Mucosa of rectum (tissue), 2 donors: ENCODE measurements at regions not wholly inside any gene's neighbourhood (a gene's known extent, or its start where the extent isn't known, plus 50 kb on each side); places are given as distances from the start of the nearest gene placed in this dataset.
"Not testable (repeated sequence)": the region's sequence is repeated elsewhere in the genome, so short reads cannot be mapped to it uniquely, and the experiment has no call there.

Experiments
- H3K27ac ChIP-seq, 2 donors: one replicate each; pipeline ENCODE4 v1.7.0; 2013; ENCODE audit warnings: inconsistent platforms in 2 of 2, low read depth in 2 of 2, low read length in 2 of 2
- H3K27me3 ChIP-seq, 2 donors: one replicate each; pipeline ENCODE4 v1.7.0; 2013; ENCODE audit warnings: low read length in 2 of 2; ENCODE audit not compliant: control insufficient read depth in 2 of 2, insufficient read depth in 2 of 2
- H3K36me3 ChIP-seq, 2 donors: one replicate each; pipeline ENCODE4 v1.7.0; 2013; ENCODE audit warnings: low read length in 2 of 2; ENCODE audit not compliant: control insufficient read depth in 2 of 2, insufficient read depth in 2 of 2
- H3K4me1 ChIP-seq, 2 donors: one replicate each; pipeline ENCODE4 v1.7.0; 2013; ENCODE audit warnings: low read length in 2 of 2, mild to moderate bottlenecking in 1 of 2; ENCODE audit not compliant: control insufficient read depth in 2 of 2, insufficient read depth in 2 of 2
- H3K4me3 ChIP-seq, 2 donors: one replicate each; pipeline ENCODE4 v1.7.0; 2013; ENCODE audit warnings: low read length in 2 of 2
- H3K9ac ChIP-seq, 2 donors: one replicate each; pipeline ENCODE4 v1.7.0; 2013; ENCODE audit warnings: low read length in 2 of 2, low read depth in 1 of 2, mild to moderate bottlenecking in 1 of 2
- H3K9me3 ChIP-seq, 2 donors: one replicate each; pipeline ENCODE4 v1.7.0; 2013; ENCODE audit warnings: low read length in 2 of 2; ENCODE audit not compliant: control insufficient read depth in 2 of 2
- donor health status: healthy.
- donor health status: Normal muscosa, but diverticular disease.

DNA sequence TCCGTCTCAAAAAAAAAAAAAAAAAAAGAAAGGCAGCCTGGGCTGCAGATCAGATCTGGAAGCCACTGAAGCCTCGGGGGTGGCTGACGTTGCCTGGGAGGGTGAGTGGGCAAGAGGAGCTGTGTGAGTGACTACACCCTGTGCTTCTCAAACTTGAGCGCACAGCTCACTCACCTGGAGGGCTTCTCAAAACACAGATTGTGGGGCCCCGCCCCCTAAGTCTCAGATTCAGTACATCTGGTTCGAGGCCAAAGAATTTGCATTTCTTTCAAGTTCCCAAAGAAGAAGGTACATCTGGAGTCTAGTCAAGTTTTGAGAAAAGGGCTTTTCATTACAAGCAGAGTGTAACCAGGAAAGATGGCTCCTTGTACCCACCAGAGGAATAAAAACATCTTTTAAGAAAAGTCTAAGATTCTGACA, 97.7 kb upstream of the CAB39 start:
- no peaks in the 10 kb centered on the region for H3K9me3 ChIP-seq
- H3K36me3 ChIP-seq = no peaks in the 10 kb centered on the region
- H3K9ac ChIP-seq = no peak overlapping the region
- peaks cover 0 to 4% of the 10 kb centered on the region in 2 donors for H3K4me1 ChIP-seq
- H3K27ac ChIP-seq = no peak overlapping the region
- no peak overlapping the region for H3K4me3 ChIP-seq
- no peaks in the 10 kb centered on the region for H3K27me3 ChIP-seq

DNA sequence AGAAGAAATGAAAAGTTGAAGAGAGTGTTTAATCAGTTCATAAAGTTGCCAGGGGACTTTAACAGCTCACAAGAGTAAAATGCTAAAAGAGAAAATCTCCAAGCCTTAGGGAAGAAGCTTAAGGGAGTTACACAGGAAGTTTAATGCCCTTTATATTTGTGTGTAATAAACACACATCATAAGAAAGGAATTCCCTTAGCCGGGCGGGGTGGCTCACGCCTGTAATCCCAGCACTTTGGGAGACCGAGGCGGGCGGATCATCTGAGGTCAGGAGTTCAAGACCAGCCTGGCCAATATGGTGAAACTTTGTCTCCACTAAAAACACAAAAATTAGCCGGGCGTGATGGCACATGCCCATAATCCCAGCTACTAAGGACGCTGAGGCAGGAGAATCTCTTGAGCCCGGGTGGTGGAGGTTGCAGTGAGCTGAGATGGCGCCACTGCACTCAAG, 95.4 kb upstream of the CAB39 start:
- H3K4me3 ChIP-seq, H3K27me3 ChIP-seq, H3K36me3 ChIP-seq, H3K9me3 ChIP-seq, H3K4me1 ChIP-seq, H3K9ac ChIP-seq: not testable (repeated sequence)
- H3K27ac ChIP-seq = peak overlapping the region; percentile 31 to 32

DNA sequence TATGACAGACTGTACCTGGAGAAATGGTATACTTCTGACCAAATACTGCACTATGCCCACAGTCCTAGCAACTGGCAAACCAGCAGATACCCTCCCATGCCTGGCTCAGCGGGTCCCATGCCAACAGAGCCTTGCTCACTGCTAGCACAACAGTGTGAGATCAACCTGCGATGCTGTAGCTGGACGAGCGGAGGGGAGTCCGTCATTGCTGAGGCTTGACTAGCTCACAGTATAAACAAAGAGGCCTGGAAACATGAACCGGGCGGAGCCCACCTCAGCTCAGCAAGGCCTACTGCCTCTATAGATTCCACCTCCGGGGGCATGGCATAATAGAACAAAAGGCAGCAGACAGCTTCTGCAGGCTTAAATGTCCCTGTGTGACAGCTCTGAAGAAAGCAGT, 93.2 kb upstream of the CAB39 start:
- H3K36me3 ChIP-seq = no peaks in the 10 kb centered on the region
- H3K9me3 ChIP-seq = no peaks in the 10 kb centered on the region
- no peak overlapping the region for H3K9ac ChIP-seq
- no peaks in the 10 kb centered on the region for H3K27me3 ChIP-seq
- H3K27ac ChIP-seq = no peak overlapping the region
- peaks cover 0 to 4% of the 10 kb centered on the region in 2 donors for H3K4me1 ChIP-seq
- H3K4me3 ChIP-seq = no peak overlapping the region

DNA sequence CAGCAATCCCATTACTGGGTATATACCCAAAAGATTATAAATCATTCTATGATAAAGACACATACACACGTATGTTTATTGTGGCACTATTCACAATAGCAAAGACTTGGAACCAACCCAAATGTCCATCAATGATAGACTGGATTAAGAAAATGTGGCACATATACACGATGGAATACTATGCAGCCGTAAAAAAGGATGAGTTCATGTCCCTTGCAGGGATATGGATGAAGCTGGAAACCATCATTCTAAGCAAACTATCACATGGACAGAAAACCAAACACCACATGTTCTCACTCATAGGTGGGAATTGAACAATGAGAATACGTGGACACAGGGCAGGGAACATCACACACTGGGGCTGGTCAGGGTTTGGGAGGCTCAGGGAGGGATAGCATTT, 87.4 kb upstream of the CAB39 start:
- H3K4me1 ChIP-seq, H3K9ac ChIP-seq: not testable (repeated sequence)

DNA sequence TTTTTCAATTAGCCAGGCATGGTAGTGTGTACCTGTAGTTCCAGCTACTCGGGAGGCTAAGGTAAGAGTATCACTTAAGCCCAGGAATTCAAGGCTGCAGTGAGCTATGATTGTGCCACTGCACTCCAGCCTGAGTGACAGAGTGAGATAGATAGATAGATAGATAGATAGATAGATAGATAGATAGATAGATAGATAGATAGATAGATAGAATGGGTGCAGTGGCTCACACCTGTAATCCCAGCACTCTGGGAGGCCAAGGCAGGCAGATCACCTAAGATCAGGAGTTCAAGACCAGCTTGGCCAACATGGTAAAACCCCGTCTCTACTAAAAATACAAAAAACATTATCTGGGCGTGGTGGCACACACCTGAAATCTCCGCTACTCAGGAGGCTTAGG, 85.6 kb upstream of the CAB39 start:
- not testable (repeated sequence) for H3K27me3 ChIP-seq, H3K36me3 ChIP-seq, H3K9me3 ChIP-seq, H3K27ac ChIP-seq, H3K4me3 ChIP-seq, H3K4me1 ChIP-seq, H3K9ac ChIP-seq

More for the DNA sequence above, 87.4 kb upstream of the CAB39 start:
- H3K27me3 ChIP-seq, H3K27ac ChIP-seq, H3K9me3 ChIP-seq, H3K4me3 ChIP-seq, H3K36me3 ChIP-seq: not testable (repeated sequence)

DNA sequence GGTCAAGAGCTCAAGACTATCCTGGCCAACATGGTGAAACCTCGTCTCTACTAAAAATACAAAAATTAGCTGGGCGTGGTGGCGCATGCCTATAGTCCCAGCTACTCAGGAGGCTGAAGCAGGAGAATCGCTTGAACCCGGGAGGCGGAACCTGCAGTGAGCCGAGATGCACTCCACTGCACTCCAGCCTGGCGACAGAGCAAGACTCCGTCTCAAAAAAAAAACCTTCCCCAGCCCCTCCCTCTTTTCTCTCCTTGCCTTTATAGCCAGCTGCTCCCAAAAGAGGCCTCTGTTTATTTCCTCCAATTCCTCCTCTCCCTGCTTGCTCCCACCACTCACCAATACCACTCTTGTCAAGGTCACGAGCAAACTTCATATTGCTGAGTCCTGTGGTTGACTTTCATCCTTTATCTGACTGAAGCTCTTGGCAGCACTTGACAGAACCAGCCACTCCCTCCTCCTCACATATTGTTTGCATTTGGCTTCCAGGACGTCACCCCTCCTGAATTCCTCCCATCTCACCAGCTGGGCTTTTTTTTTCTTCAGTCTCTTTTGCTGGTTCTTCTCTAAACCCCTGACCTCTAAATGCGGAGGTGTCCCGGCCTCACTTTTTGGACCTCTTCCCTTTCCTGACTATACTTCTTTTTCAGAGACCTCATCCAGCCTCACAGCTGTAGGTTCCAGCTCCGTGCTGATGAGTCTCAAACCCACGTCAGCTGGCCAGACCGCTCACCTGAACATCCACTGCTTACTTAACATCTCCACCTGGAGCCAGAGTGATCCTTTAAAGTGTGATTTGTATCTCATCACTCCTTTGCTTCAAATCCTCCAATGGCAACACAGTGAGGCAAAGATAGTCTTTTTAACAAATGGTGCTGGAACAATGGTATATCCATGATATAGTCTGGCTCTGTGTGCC, 84.6 kb upstream of the CAB39 start:
- Histone ChIP-seq H3K36me3 (no peaks in the 10 kb centered on the region), H3K4me3 (no peak overlapping the region), H3K9me3 (no peaks in the 10 kb centered on the region), H3K4me1 (peaks cover 3 to 6% of the 10 kb centered on the region in 2 donors), H3K9ac (no peak overlapping the region), H3K27me3 (no peaks in the 10 kb centered on the region), H3K27ac (no peak overlapping the region)

DNA sequence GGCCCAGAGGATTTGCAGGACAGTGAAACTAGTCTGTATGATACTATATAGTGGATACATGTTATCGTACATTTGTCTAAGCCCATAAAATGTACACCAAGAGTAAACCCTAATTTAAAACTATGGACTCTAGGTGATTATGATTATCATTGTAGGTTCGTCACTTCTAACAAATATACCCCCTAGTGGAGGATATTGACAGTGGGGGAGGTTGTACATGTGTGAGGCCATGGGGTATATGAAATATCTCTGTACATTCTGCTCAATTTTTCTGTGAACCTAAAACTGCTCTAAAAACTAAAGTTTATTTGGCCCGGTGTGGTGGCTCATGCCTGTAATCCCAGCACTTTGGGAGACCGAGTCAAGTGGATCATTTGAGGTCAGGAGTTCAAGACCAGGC, 81.2 kb upstream of the CAB39 start:
- no peak overlapping the region for H3K27ac ChIP-seq
- H3K4me3 ChIP-seq = no peak overlapping the region
- H3K9ac ChIP-seq = no peak overlapping the region
- peaks cover 3 to 6% of the 10 kb centered on the region in 2 donors for H3K4me1 ChIP-seq
- no peaks in the 10 kb centered on the region for H3K36me3 ChIP-seq
- H3K9me3 ChIP-seq = no peaks in the 10 kb centered on the region
- H3K27me3 ChIP-seq = no peaks in the 10 kb centered on the region

DNA sequence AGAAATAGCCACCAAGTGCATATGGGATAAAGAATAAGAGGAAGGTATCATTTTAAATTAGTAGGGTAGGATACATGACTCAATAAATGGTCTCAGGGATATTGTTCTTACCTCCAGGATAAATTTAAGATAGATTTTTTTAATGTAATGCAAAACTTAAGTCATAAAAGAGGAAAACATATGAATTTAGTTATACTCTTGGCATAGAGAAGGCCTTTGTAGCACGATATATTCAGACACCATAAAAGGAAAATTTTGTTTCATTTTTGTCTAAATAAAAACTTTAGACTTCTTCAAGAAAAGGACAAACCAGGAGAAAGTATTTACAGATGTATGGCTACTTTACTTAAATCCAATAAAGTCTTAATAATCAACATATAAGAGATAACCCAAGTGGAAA, 78.5 kb upstream of the CAB39 start:
- Histone ChIP-seq H3K4me1 (no peaks in the 10 kb centered on the region), H3K9ac (no peak overlapping the region), H3K4me3 (no peak overlapping the region), H3K9me3 (no peaks in the 10 kb centered on the region), H3K27me3 (no peaks in the 10 kb centered on the region), H3K36me3 (no peaks in the 10 kb centered on the region), H3K27ac (no peak overlapping the region)

DNA sequence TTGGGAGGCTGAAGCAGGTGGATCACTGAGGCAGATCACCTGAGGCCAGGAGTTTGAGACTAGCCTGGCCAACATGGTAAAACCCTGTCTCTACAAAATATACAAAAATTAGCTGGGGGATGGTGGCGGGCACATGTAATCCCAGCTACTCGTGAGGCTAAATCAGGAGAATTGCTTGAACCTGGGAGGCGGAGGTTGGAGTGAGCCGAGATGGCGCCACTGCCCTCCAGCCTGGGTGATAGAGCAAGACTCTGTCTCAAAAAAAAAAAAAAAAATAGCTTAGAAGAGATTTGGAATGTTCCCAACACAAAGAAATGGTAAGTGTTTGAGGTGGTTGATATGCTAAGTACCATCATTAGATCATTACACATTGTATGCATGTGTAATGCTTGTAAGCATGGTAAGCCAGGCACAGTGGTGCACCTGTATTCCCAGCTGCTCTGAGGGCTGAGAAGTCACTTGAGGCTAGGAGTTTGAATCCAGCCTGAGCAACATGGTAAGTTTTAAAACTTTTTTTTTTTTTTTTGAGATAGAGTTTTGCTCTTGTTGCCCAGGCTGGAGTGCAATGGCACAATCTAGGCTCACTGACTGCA, 77.8 kb upstream of the CAB39 start:
- not testable (repeated sequence) for H3K36me3 ChIP-seq, H3K4me1 ChIP-seq, H3K9ac ChIP-seq, H3K27me3 ChIP-seq, H3K4me3 ChIP-seq, H3K27ac ChIP-seq, H3K9me3 ChIP-seq

DNA sequence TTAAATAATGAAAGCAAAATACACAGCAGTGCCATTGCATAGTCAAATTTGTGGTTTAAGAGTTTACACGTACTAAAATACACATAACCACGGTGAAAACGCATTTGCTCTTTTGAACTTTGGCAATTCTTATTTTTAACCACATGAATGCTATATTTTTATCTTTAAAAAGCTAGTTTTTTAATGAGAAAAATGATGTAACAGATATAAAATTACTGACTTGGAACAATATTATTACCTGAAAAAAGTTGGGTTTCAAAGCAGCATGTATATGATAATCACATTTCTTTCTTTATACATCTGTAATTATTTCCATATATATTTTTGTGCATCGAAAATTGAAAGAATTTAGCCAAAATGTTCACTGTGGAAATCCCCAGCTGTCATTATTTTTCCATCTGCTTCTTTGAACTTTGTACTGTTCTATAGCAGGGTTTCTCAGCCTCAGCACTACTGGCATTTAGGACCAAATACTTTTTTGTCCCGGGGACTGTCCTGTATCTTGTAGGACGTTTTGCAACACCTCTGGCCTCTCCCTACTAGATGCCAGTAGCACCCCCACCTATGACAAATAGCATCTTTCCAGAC, 75.9 kb upstream of the CAB39 start:
- Histone ChIP-seq H3K4me3 (no peak overlapping the region), H3K36me3 (no peaks in the 10 kb centered on the region), H3K27ac (no peak overlapping the region), H3K9me3 (no peaks in the 10 kb centered on the region), H3K4me1 (no peaks in the 10 kb centered on the region), H3K9ac (no peak overlapping the region), H3K27me3 (no peaks in the 10 kb centered on the region)
